HepG2 (cell line): ENCODE measurements at regions not wholly inside any gene's neighbourhood (a gene's known extent, or its start where the extent isn't known, plus 50 kb on each side); places are given as distances from the start of the nearest gene placed in this dataset.

ENCODE experiments used
- ATAC-seq: fragments of 200-7000 bp; cut with Tn5 transposase; 3 replicates; pipeline ENCODE4 v1.9.1; 2020; ENCODE audit warnings: mild to moderate bottlenecking, moderate library complexity
- BruUV-seq: library from RNA; stranded (reverse); fragments of 400-500 nt; replicated peaks from 2 replicates; lab custom pipeline; 2021; lab: Mats Ljungman, UMichigan
- CTCF ChIA-PET: fragments of 300-600 bp; formaldehyde crosslinking; extraction: SDS; loops from one replicate; lab custom pipeline; 2021; ENCODE audit warnings: low total read pairs, inconsistent platforms, low intra/inter-chr PET ratio; lab: Yijun Ruan, JAX
- POLR2A ChIA-PET: fragments of 350-600 bp; sonication (Branson Sonifier 250); formaldehyde crosslinking; loops from one replicate; lab custom pipeline; 2020; ENCODE audit warnings: antibody characterized with exemption, inconsistent platforms; lab: Yijun Ruan, JAX
- DNase-seq: peaks from one replicate; pipeline ENCODE4 v3.0.0-alpha.2; 2015; ENCODE audit warnings: low spot score
- FAIRE-seq: peaks from 3 replicates; lab custom pipeline; 2011; peaks lifted over from hg19 to GRCh38; lab: Jason Lieb, UNC
- H2AFZ ChIP-seq: one replicate; pipeline ENCODE4 v1.6.1; 2011; ENCODE audit warnings: low read length, inconsistent platforms
- H3K27ac ChIP-seq: fragments of 300-600 bp; 3 replicates; pipeline ENCODE4 v1.8.0; 2011; ENCODE audit warnings: mixed run types, mild to moderate bottlenecking, mixed read lengths, low read length, inconsistent platforms; ENCODE audit not compliant: insufficient read depth; ENCODE audit errors: extremely low read length
- H3K27me3 ChIP-seq, 2 experiments: fragments of 200-600 bp in 1 of 2; 2 replicates in 1 of 2; 3 replicates in 1 of 2; pipeline versions ENCODE4 v1.6.0 to v1.8.0; 2011; ENCODE audit warnings: low read length in 2 of 2, mild to moderate bottlenecking in 2 of 2, moderate library complexity in 2 of 2, inconsistent platforms in 1 of 2; ENCODE audit not compliant: insufficient read depth in 2 of 2, control insufficient read depth in 1 of 2
- H3K36me3 ChIP-seq, 2 experiments: fragments of 200-600 bp in 1 of 2; replicated peaks in 1 of 2; 2 replicates in 1 of 2; 3 replicates in 1 of 2; pipeline versions ENCODE4 v1.5.1 to v1.8.0; 2011; ENCODE audit warnings: low read length in 2 of 2, inconsistent platforms in 1 of 2; ENCODE audit not compliant: insufficient read depth in 2 of 2, control insufficient read depth in 1 of 2
- H3K4me1 ChIP-seq: 2 replicates; pipeline ENCODE4 v1.5.1; 2012; ENCODE audit warnings: low read length, inconsistent platforms; ENCODE audit not compliant: insufficient read depth
- H3K4me2 ChIP-seq: 2 replicates; pipeline ENCODE4 v1.6.0; 2011; ENCODE audit warnings: low read depth, low read length, inconsistent platforms
- H3K4me3 ChIP-seq, 3 experiments: fragments of 200-600 bp in 1 of 3; sonication (generic), shearing (Covaris generic) in 1 of 3; replicated peaks in 1 of 3; 2 replicates each; pipeline ENCODE4 v1.5.1; 2011 to 2016; ENCODE audit warnings: low read length in 3 of 3, inconsistent platforms in 2 of 3, low read depth in 2 of 3, mild to moderate bottlenecking in 2 of 3, control low read depth in 1 of 3, mixed read lengths in 1 of 3; ENCODE audit not compliant: insufficient read depth in 1 of 3
- H3K79me2 ChIP-seq: one replicate; pipeline ENCODE4 v1.6.1; 2011; ENCODE audit warnings: low read length, inconsistent platforms; ENCODE audit not compliant: insufficient read depth
- H3K9ac ChIP-seq: 2 replicates; pipeline ENCODE4 v1.6.0; 2011; ENCODE audit warnings: mild to moderate bottlenecking, low read depth, low read length, inconsistent platforms; ENCODE audit not compliant: insufficient read depth
- H3K9me3 ChIP-seq: 2 replicates; pipeline ENCODE4 v1.5.1; 2012; ENCODE audit warnings: mild to moderate bottlenecking, low read length
- H4K20me1 ChIP-seq: 2 replicates; pipeline ENCODE4 v1.6.0; 2011; ENCODE audit warnings: inconsistent platforms, mild to moderate bottlenecking, low read length, moderate library complexity; ENCODE audit not compliant: insufficient read depth
- HMGXB3 ChIP-seq: sonication (generic); formaldehyde crosslinking; IDR thresholded peaks from 2 replicates; pipeline ENCODE4 v1.4.0; 2020; ENCODE audit warnings: missing genetic modification reagents, borderline replicate concordance
- HNRNPK ChIP-seq: fragments of 200-400 bp; formaldehyde crosslinking; IDR thresholded peaks from 2 replicates; pipeline ENCODE4 v1.6.1; 2018; ENCODE audit warnings: low read length, low read depth, moderate library complexity, mild to moderate bottlenecking; ENCODE audit not compliant: poor library complexity, severe bottlenecking
- MXD3 ChIP-seq: IDR thresholded peaks from 2 replicates; pipeline ENCODE4 v1.6.1; 2016; ENCODE audit warnings: mild to moderate bottlenecking, missing biosample characterization, missing genetic modification reagents
- PITX1 ChIP-seq: sonication (generic); formaldehyde crosslinking; IDR thresholded peaks from 2 replicates; pipeline ENCODE4 v1.5.1; 2020; ENCODE audit warnings: mild to moderate bottlenecking, missing genetic modification reagents
- RAD51 ChIP-seq: fragments of 450-650 bp; IDR thresholded peaks from 2 replicates; pipeline ENCODE4 v1.6.1; 2016; ENCODE audit warnings: borderline replicate concordance
- SSRP1 ChIP-seq: IDR thresholded peaks from 2 replicates; pipeline ENCODE4 v1.6.1; 2016; ENCODE audit warnings: control low read depth
- ZNF331 ChIP-seq: sonication (generic); formaldehyde crosslinking; IDR thresholded peaks from 2 replicates; pipeline ENCODE4 v1.4.0; 2020; ENCODE audit warnings: missing genetic modification reagents
- ZNF546 ChIP-seq: sonication (generic); formaldehyde crosslinking; conservative IDR thresholded peaks from 2 replicates; pipeline ENCODE4 v1.8.1; 2023; ENCODE audit warnings: mild to moderate bottlenecking, missing genetic modification reagents
- WGBS: methylation state at CpG from one replicate; pipeline ENCODE4 v1.1.6; 2017; ENCODE audit warnings: low lambda C conversion rate; 5-methylcytosine and 5-hydroxymethylcytosine counted together
- in situ Hi-C: cut with HindIII; loops from 2 replicates; pipeline ENCODE4 v1.10.0; 2017; ENCODE audit warnings: low pct_unique_long_range_greater_than_20kb; ENCODE audit not compliant: extremely low pct_ligation_motif_present
- intact Hi-C: fragments of 100-400 bp; cut with micrococcal nuclease; formaldehyde crosslinking; loops from one replicate; pipeline ENCODE4 v1.10.0; 2022; ENCODE audit not compliant: unreplicated experiment

GRCh38 chr5:111973961-111974360, 217.0 kb upstream of the NREP start:
- in situ Hi-C loops (no loop called here), intact Hi-C loops (no loop called here)
- H3K9me3 ChIP-seq = no peaks in the 10 kb centered on the region
- 2% methylated on average over 2 of the region's 2 CpGs for WGBS
- CTCF ChIA-PET = no interaction called here
- no peaks in the 10 kb centered on the region for H3K36me3 ChIP-seq
- no peak for DNase-seq
- POLR2A ChIA-PET = no interaction called here
- H3K4me3 ChIP-seq = no peak overlapping the region
- H3K9ac ChIP-seq = no peak overlapping the region
- FAIRE-seq = no peak
- no peak overlapping the region for H2AFZ ChIP-seq
- H3K4me1 ChIP-seq = no peaks in the 10 kb centered on the region
- TF ChIP-seq SSRP1 (CRISPR knock-in tag) = no peak
- TF ChIP-seq HNRNPK = no peak
- TF ChIP-seq PITX1 = no peak
- no peak for TF ChIP-seq MXD3
- TF ChIP-seq ZNF331 = no peak
- no peak for TF ChIP-seq RAD51
- no peak for TF ChIP-seq ZNF546 (CRISPR knock-in tag)
- TF ChIP-seq HMGXB3 = no peak
- BruUV-seq = no TSS peak
- no peak overlapping the region for H3K4me2 ChIP-seq
- no peaks in the 10 kb centered on the region for H4K20me1 ChIP-seq
- no peak overlapping the region for H3K27ac ChIP-seq
- no peaks in the 10 kb centered on the region for H3K27me3 ChIP-seq
- no peak for ATAC-seq
- H3K79me2 ChIP-seq = no peaks in the 10 kb centered on the region
